Stomach smooth muscle (tissue), 2 donors: ENCODE measurements at regions not wholly inside any gene's neighbourhood (a gene's known extent, or its start where the extent isn't known, plus 50 kb on each side); places are given as distances from the start of the nearest gene placed in this dataset.

ENCODE experiments used
- H3K27ac ChIP-seq: one replicate; pipeline ENCODE4 v1.7.0; 2013; ENCODE audit warnings: mild to moderate bottlenecking, low read length, inconsistent platforms
- H3K27me3 ChIP-seq, 2 donors: one replicate each; pipeline ENCODE4 v1.7.0; 2013; ENCODE audit warnings: low read length in 2 of 2; ENCODE audit not compliant: insufficient read depth in 2 of 2, control insufficient read depth in 1 of 2
- H3K36me3 ChIP-seq, 2 donors: one replicate each; pipeline ENCODE4 v1.7.0; 2013; ENCODE audit warnings: low read length in 2 of 2; ENCODE audit not compliant: control insufficient read depth in 2 of 2, insufficient read depth in 2 of 2
- H3K4me1 ChIP-seq: one replicate; pipeline ENCODE4 v1.7.0; 2013; ENCODE audit warnings: low read length; ENCODE audit not compliant: control insufficient read depth, insufficient read depth
- H3K4me3 ChIP-seq, 2 donors: one replicate each; pipeline ENCODE4 v1.7.0; 2013; ENCODE audit warnings: low read length in 2 of 2
- H3K9ac ChIP-seq, 2 donors: one replicate each; pipeline ENCODE4 v1.7.0; 2013; ENCODE audit warnings: low read length in 2 of 2, mild to moderate bottlenecking in 1 of 2
- H3K9me3 ChIP-seq, 2 donors: one replicate each; pipeline ENCODE4 v1.7.0; 2013; ENCODE audit warnings: low read length in 2 of 2; ENCODE audit not compliant: control insufficient read depth in 2 of 2
- donor health status: healthy.
- donor health status: Pancreatic carcinoma.

DNA sequence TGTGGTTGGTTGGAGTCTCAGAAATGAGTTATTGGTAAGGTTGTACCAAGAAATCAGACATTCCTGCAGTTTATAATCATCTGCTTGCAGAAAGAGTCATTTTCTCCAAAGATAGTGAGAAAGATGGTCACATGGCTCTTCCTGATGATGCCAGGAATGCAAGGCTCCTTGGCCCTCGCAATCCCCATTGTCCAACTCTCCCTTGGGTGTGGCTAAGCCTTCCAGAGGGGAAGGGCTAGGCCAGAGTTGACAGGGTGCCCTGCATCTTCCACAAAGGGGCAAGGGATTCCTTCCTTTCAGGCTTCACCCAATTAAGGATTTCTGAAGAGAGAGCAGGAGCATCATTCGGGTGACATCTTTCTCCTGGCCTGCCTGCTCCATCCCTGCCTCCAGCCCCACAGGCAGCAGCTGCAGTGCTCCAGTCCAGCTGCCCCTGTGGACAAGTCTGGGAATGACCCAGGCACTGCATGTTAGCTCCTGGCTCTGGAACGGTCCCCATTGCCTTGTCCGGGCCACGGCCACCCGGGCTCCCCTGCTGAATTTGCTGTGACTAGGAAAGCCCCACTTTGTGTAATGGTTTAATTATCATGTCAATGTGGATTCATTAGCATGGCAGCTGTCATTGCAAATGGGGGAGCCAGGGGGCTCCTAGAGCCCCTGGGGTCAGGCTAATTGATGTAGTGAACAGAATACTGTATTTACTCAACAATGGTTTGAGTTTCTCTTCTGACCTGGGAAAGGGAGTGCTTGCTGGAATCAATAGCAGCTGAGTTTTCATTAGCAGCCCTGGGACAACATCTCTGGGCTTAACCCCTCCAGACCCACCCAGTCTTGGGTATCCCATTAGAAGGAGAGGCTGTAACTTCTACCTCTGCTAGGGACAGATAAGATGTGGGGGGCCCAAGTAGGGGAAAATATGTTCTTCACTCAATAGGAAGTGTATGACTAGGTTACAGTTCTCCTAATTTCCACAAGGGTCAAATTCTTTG is 112.6 kb upstream of the TBX20 start:
- Histone ChIP-seq H3K9me3 (no peaks in the 10 kb centered on the region), H3K4me3 (no peak overlapping the region), H3K9ac (no peak overlapping the region), H3K27me3 (no peaks in the 10 kb centered on the region), H3K4me1 (no peaks in the 10 kb centered on the region), H3K27ac (no peak overlapping the region), H3K36me3 (no peaks in the 10 kb centered on the region)

DNA sequence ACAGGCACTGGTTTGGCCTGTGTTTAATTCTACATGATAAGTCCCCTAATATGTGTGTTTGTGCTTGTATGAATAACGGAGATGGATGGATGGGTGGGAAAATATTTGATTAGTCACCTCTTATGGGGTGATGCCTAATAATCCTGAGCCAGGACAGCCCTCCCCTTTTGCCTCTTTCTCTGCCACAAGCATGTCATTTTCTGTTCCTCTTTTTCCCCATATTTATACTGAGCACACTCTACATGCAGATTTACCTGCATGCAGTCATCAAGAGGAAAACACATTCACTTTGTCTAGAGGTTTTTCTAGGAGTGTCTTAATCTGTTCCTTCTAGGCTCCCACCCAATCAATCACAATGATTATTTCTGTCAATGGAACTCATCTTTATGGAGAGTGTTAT is 111.6 kb upstream of the TBX20 start:
- Histone ChIP-seq H3K4me1 (no peaks in the 10 kb centered on the region), H3K27me3 (no peaks in the 10 kb centered on the region), H3K4me3 (no peak overlapping the region), H3K36me3 (no peaks in the 10 kb centered on the region), H3K9ac (no peak overlapping the region), H3K9me3 (no peaks in the 10 kb centered on the region), H3K27ac (no peak overlapping the region)

DNA sequence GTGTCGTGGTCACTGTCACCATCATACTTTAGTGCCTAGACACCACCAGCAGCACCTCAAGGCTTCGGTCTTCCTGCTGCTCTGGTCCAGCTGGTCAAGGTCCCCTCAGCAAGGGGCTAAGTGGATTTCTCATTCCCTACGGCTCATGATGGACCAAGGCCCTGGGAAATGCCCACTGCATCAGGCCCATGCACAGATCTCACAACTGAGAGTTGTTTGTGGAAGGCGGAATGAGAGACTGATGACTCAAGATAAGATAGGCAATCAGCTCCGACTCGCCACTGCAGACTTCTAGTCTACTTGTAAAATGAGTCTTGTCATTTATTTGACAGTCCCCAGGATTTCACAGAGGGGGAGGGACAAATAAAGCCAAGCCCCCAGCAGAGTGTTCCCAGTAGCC is 108.4 kb upstream of the TBX20 start:
- H3K36me3 ChIP-seq, result no peaks in the 10 kb centered on the region
- H3K4me3 ChIP-seq, result no peak overlapping the region
- H3K9ac ChIP-seq, result no peak overlapping the region
- H3K27me3 ChIP-seq, result no peaks in the 10 kb centered on the region
- H3K9me3 ChIP-seq, result no peaks in the 10 kb centered on the region
- no peaks in the 10 kb centered on the region for H3K4me1 ChIP-seq
- H3K27ac ChIP-seq, result no peak overlapping the region

DNA sequence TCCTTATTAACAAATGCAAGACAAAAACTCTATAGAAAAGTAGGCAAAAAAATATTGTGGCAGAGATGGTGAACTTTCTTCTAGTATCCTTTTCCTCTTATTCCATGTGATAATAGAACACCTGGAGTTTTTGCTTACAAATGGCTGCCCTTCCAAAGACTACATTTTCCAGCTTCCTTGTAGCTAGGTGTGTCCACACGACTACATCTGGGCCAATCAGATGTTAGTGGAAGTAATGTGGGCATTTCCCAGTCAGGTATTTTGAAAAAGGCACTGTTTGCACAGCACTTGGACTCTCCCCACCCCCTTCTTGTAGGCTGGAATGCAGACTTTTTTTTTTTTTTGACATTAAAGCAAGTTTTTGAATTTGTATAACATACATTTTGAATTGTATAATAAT is 105.5 kb upstream of the TBX20 start:
- Histone ChIP-seq H3K36me3 (no peaks in the 10 kb centered on the region), H3K27me3 (no peaks in the 10 kb centered on the region), H3K4me3 (no peak overlapping the region), H3K27ac (no peak overlapping the region), H3K4me1 (no peaks in the 10 kb centered on the region), H3K9me3 (no peaks in the 10 kb centered on the region), H3K9ac (no peak overlapping the region)

DNA sequence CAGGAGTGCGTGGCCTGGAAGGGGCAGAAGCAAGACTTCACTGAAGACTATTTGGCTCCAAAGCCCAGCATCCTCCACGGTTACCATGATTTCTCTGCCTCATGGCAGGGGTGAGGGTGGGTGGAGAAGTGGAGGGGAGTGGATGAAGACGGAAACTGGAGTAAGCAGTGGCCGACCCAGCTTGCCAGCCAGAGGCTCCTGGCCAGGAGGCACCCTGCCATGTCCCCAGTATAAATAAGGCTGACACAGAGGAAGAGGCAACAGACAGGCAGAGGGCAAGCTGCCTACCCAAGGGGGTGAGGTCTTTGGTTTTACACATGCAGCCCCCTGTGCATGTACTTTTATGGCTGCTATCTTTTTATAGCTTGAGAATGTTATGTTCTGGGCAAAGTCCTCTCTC is 102.6 kb upstream of the TBX20 start:
- Histone ChIP-seq H3K4me3 (no peak overlapping the region), H3K27me3 (no peaks in the 10 kb centered on the region), H3K36me3 (no peaks in the 10 kb centered on the region)

DNA sequence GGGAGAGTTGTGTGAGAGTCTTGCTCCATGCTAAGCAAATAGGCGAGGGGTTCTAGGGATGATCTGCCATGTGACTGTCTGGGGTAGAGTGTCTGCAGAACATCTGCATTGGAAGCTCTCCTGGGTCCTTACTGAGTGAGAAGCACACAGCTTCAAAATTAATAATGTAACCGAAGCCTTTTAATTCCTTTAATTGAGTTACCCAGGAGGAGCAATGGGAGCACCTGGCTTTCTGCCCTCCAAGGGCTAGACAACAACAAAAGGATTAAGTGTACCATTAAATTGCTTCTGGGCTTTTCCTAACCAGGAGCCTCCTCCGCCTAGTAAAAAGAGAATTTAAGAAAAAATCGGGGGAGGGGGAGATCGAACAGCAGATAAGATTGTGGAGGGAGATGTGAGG is 102.0 kb upstream of the TBX20 start:
- Histone ChIP-seq H3K27ac (no peak overlapping the region), H3K9ac (no peak overlapping the region), H3K9me3 (no peaks in the 10 kb centered on the region), H3K4me1 (no peaks in the 10 kb centered on the region), H3K27me3 (no peaks in the 10 kb centered on the region), H3K4me3 (no peak overlapping the region), H3K36me3 (no peaks in the 10 kb centered on the region)

More for the DNA sequence above, 102.6 kb upstream of the TBX20 start:
- Histone ChIP-seq H3K9me3 (no peaks in the 10 kb centered on the region), H3K27ac (no peak overlapping the region), H3K9ac (no peak overlapping the region), H3K4me1 (no peaks in the 10 kb centered on the region)

DNA sequence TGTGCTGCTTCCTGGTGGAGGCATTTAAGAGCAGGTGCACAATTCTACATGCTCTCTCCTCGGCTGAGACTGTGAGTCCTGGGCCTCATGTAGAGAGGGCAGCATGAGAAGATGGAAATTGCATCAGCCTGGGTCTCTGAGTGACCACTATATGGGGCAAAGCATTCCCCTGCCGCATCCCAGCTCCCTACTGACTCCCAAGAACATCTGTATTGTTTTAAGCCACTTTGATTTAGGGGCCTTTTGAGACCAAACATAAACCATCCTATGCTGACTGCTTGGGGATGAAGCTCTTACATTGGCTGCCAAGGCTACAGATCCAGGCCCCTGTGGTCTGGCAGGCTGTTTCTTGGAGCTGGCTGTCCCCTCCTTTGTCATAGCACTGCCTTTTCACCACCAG is 101.3 kb upstream of the TBX20 start:
- Histone ChIP-seq H3K27me3 (no peaks in the 10 kb centered on the region), H3K4me1 (no peaks in the 10 kb centered on the region), H3K36me3 (no peaks in the 10 kb centered on the region), H3K4me3 (no peak overlapping the region), H3K9ac (no peak overlapping the region), H3K9me3 (no peaks in the 10 kb centered on the region), H3K27ac (no peak overlapping the region)

DNA sequence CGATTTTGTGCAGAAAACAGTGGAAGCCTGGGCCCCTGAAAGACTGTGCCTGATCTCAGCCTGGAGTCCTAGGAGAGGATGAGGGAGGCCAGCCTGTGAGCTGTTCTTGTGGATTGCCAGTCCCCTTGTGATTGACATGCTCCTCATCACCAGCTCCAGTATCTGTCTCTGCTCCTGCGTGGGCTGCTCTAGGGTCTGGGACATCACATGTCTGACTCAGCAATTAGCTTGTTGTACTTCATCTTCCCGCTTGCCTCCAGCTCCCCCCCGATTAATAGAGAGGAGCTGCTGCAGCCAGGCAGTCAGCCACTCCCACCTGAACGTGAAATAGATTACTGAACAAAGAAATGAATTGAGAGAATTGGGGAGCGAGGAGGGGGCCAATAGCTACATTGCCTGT is 99.6 kb upstream of the TBX20 start:
- Histone ChIP-seq H3K4me3 (no peak overlapping the region), H3K36me3 (no peaks in the 10 kb centered on the region), H3K27ac (no peak overlapping the region), H3K9ac (no peak overlapping the region), H3K27me3 (no peaks in the 10 kb centered on the region), H3K4me1 (no peaks in the 10 kb centered on the region), H3K9me3 (no peaks in the 10 kb centered on the region)

DNA sequence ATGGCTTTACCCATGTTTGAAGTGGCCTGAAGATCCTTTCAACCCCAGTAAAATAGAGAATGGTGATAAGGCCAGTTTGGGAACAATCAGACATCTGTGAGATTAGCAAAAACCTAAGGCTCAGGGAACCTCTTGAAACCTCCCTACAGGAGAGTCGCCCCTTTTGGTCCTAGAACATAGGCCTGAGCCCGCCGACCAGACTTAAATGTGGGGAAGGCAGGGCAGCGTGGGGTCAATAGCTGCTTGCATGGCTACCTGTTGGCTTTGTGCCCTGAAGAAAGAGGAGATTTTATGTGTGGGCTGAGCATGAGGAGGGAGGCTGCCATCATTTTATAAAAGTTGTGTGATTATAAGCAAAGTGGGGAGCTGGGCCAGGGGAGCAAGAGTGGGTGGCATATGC is 97.6 kb upstream of the TBX20 start:
- no peaks in the 10 kb centered on the region for H3K9me3 ChIP-seq
- no peak overlapping the region for H3K9ac ChIP-seq
- H3K27ac ChIP-seq, result no peak overlapping the region
- no peaks in the 10 kb centered on the region for H3K27me3 ChIP-seq
- no peaks in the 10 kb centered on the region for H3K4me1 ChIP-seq
- H3K36me3 ChIP-seq, result no peaks in the 10 kb centered on the region
- H3K4me3 ChIP-seq, result no peak overlapping the region

DNA sequence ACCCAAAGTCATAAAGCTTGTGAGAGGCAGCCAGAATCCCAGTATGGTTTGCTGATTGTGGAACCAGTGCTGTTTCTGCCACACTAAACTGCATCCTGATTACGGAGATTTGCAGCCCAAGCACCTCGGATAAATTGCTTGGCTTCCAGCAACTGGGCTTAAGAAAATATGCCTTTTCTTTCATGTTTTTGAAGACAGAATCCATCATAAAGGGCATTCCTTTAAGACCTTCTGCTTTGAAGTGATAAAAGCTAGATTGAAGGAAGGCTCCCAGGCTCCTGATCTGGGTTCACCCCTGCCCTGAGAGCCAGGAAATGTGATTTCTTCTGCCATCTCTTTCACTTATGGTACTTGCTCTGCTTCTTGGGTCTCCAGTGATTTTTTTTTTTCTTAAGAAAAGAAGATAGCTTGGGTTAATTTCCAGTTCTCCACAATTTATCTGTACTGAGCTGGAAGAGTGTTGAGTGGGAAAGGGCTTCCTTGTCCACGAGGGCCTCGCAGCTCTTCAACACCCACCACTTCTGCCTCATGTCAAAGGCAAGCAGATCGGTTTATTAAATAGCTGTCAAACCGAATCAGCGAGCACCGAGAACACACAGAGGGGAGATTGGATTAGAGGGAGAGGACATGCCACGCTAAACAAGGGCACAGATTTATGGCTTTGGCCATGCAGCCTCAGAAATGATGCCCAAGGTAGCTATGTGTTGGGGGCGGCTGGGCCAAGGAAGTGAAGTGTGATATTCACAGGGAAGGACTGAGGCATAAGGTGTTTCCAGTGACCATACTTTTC is 94.9 kb upstream of the TBX20 start:
- no peak overlapping the region for H3K4me3 ChIP-seq
- H3K27ac ChIP-seq, result no peak overlapping the region
- no peak overlapping the region for H3K9ac ChIP-seq
- no peaks in the 10 kb centered on the region for H3K9me3 ChIP-seq
- H3K4me1 ChIP-seq, result no peaks in the 10 kb centered on the region
- H3K27me3 ChIP-seq, result no peaks in the 10 kb centered on the region
- no peaks in the 10 kb centered on the region for H3K36me3 ChIP-seq

DNA sequence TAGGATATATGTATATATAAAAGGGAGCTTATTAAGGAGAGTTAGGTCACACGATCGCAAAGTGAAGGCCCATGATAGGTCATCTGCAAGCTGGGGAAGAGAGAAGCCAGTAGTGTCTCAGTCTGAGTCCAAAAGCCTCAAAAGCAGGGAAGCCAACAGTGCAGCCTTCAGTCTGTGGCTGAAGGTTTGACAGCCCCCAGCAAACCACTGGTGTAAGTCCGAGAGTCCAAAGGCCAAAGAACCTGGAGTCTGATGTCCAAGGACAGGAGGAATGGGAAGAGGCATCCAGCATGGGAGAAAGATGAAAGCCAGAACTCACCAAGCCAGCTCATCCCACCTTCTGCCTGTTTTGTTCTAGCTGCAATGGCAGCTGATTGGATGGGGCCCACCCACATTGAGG is 88.9 kb upstream of the TBX20 start:
- H3K36me3 ChIP-seq, result no peaks in the 10 kb centered on the region
- H3K4me1 ChIP-seq, result no peaks in the 10 kb centered on the region
- no peak overlapping the region for H3K9ac ChIP-seq
- no peak overlapping the region for H3K27ac ChIP-seq
- H3K4me3 ChIP-seq, result no peak overlapping the region
- no peaks in the 10 kb centered on the region for H3K9me3 ChIP-seq
- H3K27me3 ChIP-seq, result no peaks in the 10 kb centered on the region
